Astrocyte (in vitro differentiated cells and primary cell): ENCODE measurements at regions not wholly inside any gene's neighbourhood (a gene's known extent, or its start where the extent isn't known, plus 50 kb on each side); places are given as distances from the start of the nearest gene placed in this dataset.

ENCODE experiments used
- DNase-seq: peaks from one replicate; pipeline ENCODE4 v3.0.0-alpha.2; 2010; ENCODE audit warnings: low read depth
- FAIRE-seq: peaks from 2 replicates; lab custom pipeline; 2011; peaks lifted over from hg19 to GRCh38; lab: Jason Lieb, UNC
- H2AFZ ChIP-seq: 2 replicates; pipeline ENCODE4 v1.6.0; 2012; ENCODE audit warnings: low read depth, low read length, inconsistent platforms
- H3K27ac ChIP-seq: 2 replicates; pipeline ENCODE4 v1.5.1; 2011; ENCODE audit warnings: low read depth, low read length, inconsistent platforms
- H3K27me3 ChIP-seq: 2 replicates; pipeline ENCODE4 v1.6.0; 2011; ENCODE audit warnings: low read length, inconsistent platforms; ENCODE audit not compliant: insufficient read depth
- H3K36me3 ChIP-seq: 2 replicates; pipeline ENCODE4 v1.5.1; 2011; ENCODE audit warnings: low read length, inconsistent platforms; ENCODE audit not compliant: insufficient read depth
- H3K4me1 ChIP-seq: 2 replicates; pipeline ENCODE4 v1.5.1; 2011; ENCODE audit warnings: low read length, inconsistent platforms; ENCODE audit not compliant: insufficient read depth
- H3K4me2 ChIP-seq: 2 replicates; pipeline ENCODE4 v1.6.0; 2012; ENCODE audit warnings: low read length, inconsistent platforms
- H3K4me3 ChIP-seq: 2 replicates; pipeline ENCODE4 v1.5.1; 2011; ENCODE audit warnings: low read depth, mild to moderate bottlenecking, low read length, inconsistent platforms; ENCODE audit not compliant: insufficient read depth
- H3K79me2 ChIP-seq: 2 replicates; pipeline ENCODE4 v1.6.0; 2012; ENCODE audit warnings: mild to moderate bottlenecking, low read length, inconsistent platforms; ENCODE audit not compliant: insufficient read depth
- H3K9ac ChIP-seq: 2 replicates; pipeline ENCODE4 v1.6.0; 2012; ENCODE audit warnings: mild to moderate bottlenecking, low read length, inconsistent platforms
- H3K9me3 ChIP-seq: 2 replicates; pipeline ENCODE4 v1.5.1; 2012; ENCODE audit warnings: low read depth, mild to moderate bottlenecking, low read length, inconsistent platforms; ENCODE audit not compliant: insufficient read depth
- H4K20me1 ChIP-seq: 2 replicates; pipeline ENCODE4 v1.6.0; 2012; ENCODE audit warnings: low read length, inconsistent platforms; ENCODE audit not compliant: insufficient read depth
- H3K27ac Mint-ChIP-seq: one replicate; pipeline ENCODE4 v1.8.0; 2021; ENCODE audit warnings: mild to moderate bottlenecking, mixed read lengths; ENCODE audit not compliant: unreplicated experiment
- H3K27me3 Mint-ChIP-seq: one replicate; pipeline ENCODE4 v1.8.0; 2021; ENCODE audit warnings: low read depth, mixed read lengths; ENCODE audit not compliant: unreplicated experiment
- H3K36me3 Mint-ChIP-seq: one replicate; pipeline ENCODE4 v1.8.0; 2021; ENCODE audit warnings: low read depth, mixed read lengths; ENCODE audit not compliant: unreplicated experiment
- H3K4me1 Mint-ChIP-seq: one replicate; pipeline ENCODE4 v1.8.0; 2021; ENCODE audit warnings: low read depth, mixed read lengths; ENCODE audit not compliant: unreplicated experiment
- H3K4me3 Mint-ChIP-seq: one replicate; pipeline ENCODE4 v1.8.0; 2021; ENCODE audit warnings: mild to moderate bottlenecking, moderate library complexity, mixed read lengths; ENCODE audit not compliant: unreplicated experiment
- H3K9me3 Mint-ChIP-seq: one replicate; pipeline ENCODE4 v1.8.0; 2021; ENCODE audit warnings: mild to moderate bottlenecking, mixed read lengths; ENCODE audit not compliant: unreplicated experiment
- EZH2 ChIP-seq: IDR thresholded peaks from 2 replicates; pipeline ENCODE4 v1.6.1; 2012; ENCODE audit warnings: mild to moderate bottlenecking, low read length, inconsistent platforms; ENCODE audit not compliant: insufficient read depth
- TF ChIP-seq, protein P1 (sequence below): IDR thresholded peaks from 2 replicates; pipeline ENCODE4 v1.5.1; 2011; ENCODE audit warnings: low read depth, mild to moderate bottlenecking, inconsistent platforms, low read length, moderate library complexity; ENCODE audit not compliant: insufficient read depth

DNA sequence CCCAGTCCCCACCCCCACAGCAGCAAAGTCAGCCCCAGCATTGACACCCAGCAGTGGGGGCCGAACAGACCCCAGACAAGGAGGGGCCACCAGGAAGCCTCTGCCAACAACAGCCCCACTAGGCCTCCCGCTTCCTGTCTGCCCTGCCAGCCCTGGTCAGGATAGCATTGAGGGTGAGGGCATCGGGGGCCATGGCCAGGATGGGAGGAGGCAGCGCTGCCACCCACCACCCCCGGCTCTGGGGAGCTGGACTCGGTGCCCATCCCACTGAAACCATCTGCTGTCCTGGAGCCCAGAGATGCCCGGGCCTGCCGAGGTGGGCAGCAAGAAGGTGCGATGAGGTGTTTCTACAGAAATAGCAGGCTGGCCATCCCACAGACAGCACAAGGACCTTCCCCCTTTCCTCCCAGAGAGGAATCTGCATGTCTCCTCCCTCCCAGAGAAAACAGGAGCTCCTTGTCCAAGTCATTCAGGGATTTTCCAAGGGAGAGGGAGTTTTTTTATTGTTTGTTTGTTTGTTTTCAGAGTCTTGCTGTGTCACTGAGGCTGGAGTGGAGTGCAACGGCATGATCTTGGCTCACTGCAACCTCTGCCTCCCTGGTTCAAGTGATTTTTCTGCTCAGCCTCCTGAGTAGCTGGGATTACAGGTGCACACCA lies 62.1 kb upstream of the BHLHE23 start:
- no peak overlapping the region for H3K27ac ChIP-seq
- no peaks in the 10 kb centered on the region for H4K20me1 ChIP-seq
- DNase-seq (no peak), FAIRE-seq (no peak)
- Mint-ChIP-seq H3K27ac (no peak overlapping the region), H3K4me1 (peaks cover 3% of the 10 kb centered on the region), H3K27me3 (peaks cover 49% of the 10 kb centered on the region), H3K9me3 (no peaks in the 10 kb centered on the region), H3K36me3 (no peaks in the 10 kb centered on the region), H3K4me3 (no peak overlapping the region)
- TF ChIP-seq, protein P1, sequence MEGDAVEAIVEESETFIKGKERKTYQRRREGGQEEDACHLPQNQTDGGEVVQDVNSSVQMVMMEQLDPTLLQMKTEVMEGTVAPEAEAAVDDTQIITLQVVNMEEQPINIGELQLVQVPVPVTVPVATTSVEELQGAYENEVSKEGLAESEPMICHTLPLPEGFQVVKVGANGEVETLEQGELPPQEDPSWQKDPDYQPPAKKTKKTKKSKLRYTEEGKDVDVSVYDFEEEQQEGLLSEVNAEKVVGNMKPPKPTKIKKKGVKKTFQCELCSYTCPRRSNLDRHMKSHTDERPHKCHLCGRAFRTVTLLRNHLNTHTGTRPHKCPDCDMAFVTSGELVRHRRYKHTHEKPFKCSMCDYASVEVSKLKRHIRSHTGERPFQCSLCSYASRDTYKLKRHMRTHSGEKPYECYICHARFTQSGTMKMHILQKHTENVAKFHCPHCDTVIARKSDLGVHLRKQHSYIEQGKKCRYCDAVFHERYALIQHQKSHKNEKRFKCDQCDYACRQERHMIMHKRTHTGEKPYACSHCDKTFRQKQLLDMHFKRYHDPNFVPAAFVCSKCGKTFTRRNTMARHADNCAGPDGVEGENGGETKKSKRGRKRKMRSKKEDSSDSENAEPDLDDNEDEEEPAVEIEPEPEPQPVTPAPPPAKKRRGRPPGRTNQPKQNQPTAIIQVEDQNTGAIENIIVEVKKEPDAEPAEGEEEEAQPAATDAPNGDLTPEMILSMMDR: no peak
- TF ChIP-seq EZH2: no peak
- H3K79me2 ChIP-seq: no peaks in the 10 kb centered on the region
- no peak overlapping the region for H3K4me2 ChIP-seq
- no peaks in the 10 kb centered on the region for H3K36me3 ChIP-seq
- no peak overlapping the region for H3K9ac ChIP-seq
- H3K4me1 ChIP-seq: peaks cover 3% of the 10 kb centered on the region
- peaks cover 6% of the 10 kb centered on the region for H3K27me3 ChIP-seq
- H2AFZ ChIP-seq: no peak overlapping the region
- H3K9me3 ChIP-seq: no peaks in the 10 kb centered on the region
- H3K4me3 ChIP-seq: no peak overlapping the region

DNA sequence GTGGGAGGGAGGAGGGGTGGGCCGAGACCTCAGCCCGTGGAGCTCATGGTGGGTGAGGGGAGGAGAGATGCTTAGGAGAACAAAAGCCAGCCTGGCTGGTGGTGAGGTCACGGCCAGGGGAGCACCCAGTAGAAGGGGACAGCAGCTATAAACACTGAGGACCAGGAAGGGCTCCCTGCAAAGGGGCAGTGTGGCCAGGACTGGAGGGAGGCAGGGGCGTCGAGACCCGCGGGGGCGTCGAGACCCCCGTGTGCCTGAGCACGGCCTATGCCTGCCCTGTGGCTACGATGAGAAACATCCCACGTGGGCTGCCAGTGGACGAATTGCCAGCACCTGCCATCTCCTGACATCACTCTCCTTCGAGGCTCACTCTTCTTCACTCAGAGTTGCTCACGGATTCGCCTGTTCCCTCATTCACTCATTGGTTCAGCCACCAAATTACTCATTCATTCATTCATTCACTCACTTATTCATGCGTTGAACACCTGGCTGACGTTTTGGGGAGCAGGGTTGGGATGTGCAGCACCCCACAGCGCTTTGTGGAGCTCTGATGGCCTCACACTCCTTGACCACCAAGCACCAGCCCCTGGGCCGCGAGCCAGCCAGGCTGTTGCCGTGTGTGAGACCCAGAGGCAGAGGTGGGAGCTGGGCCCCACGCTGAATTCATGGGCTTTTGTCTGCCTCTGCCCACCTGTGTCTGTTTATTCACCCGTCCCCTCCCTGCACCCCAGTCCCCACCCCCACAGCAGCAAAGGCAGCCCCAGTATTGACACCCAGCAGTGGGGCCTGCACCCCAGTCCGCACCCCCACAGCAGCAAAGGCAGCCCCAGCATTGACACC lies 61.2 kb upstream of the BHLHE23 start:
- DNase-seq: no peak
- Histone ChIP-seq H3K27me3 (peaks cover 4% of the 10 kb centered on the region), H3K79me2 (no peaks in the 10 kb centered on the region), H3K27ac (no peak overlapping the region), H4K20me1 (no peaks in the 10 kb centered on the region), H3K36me3 (no peaks in the 10 kb centered on the region), H3K4me2 (no peak overlapping the region), H3K4me3 (no peak overlapping the region), H3K9me3 (no peaks in the 10 kb centered on the region), H3K9ac (no peak overlapping the region), H2AFZ (no peak overlapping the region), H3K4me1 (peaks cover 3% of the 10 kb centered on the region)
- H3K27ac Mint-ChIP-seq: no peak overlapping the region
- no peak overlapping the region for H3K4me3 Mint-ChIP-seq
- no peaks in the 10 kb centered on the region for H3K9me3 Mint-ChIP-seq
- peaks cover 3% of the 10 kb centered on the region for H3K4me1 Mint-ChIP-seq
- TF ChIP-seq, protein P1: no peak
- no peak for TF ChIP-seq EZH2
- peaks cover 50% of the 10 kb centered on the region for H3K27me3 Mint-ChIP-seq
- H3K36me3 Mint-ChIP-seq: no peaks in the 10 kb centered on the region
- FAIRE-seq: no peak

DNA sequence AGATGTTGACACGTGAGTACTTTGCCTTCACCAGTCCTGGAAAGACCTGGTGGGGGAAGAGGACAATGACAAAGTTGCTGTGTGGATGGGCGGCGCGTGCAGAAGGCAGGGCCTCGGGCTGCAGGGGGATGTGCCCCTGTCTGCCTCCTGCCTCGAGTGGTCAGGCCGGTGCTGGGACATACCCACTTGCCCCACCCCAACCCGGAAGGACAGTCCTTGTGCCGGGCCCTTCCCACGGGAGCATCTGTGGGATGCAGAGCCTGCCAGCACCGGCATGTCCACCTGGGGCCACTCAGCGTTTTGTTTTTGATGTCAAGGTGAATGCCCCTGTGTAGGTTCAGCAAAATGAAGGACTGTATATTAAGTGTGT lies 60.5 kb upstream of the BHLHE23 start:
- FAIRE-seq: no peak
- no peaks in the 10 kb centered on the region for H3K27me3 ChIP-seq
- no peak overlapping the region for H3K9ac ChIP-seq
- no peak overlapping the region for H2AFZ ChIP-seq
- H4K20me1 ChIP-seq: no peaks in the 10 kb centered on the region
- no peak overlapping the region for H3K4me3 Mint-ChIP-seq
- peaks cover 48% of the 10 kb centered on the region for H3K27me3 Mint-ChIP-seq
- H3K9me3 Mint-ChIP-seq: no peaks in the 10 kb centered on the region
- no peaks in the 10 kb centered on the region for H3K79me2 ChIP-seq
- no peak for DNase-seq
- H3K4me2 ChIP-seq: no peak overlapping the region
- H3K4me1 Mint-ChIP-seq: peaks cover 1% of the 10 kb centered on the region
- no peak overlapping the region for H3K27ac Mint-ChIP-seq
- H3K36me3 ChIP-seq: no peaks in the 10 kb centered on the region
- no peak overlapping the region for H3K27ac ChIP-seq
- no peaks in the 10 kb centered on the region for H3K9me3 ChIP-seq
- H3K4me1 ChIP-seq: peaks cover 3% of the 10 kb centered on the region
- no peak overlapping the region for H3K4me3 ChIP-seq
- no peak for TF ChIP-seq EZH2
- TF ChIP-seq, protein P1: no peak
- H3K36me3 Mint-ChIP-seq: no peaks in the 10 kb centered on the region
